Activated CD4-positive, alpha-beta T cell treated with anti-CD3 and anti-CD28 coated beads for 36 hours (primary cell): ENCODE measurements at regions not wholly inside any gene's neighbourhood (a gene's known extent, or its start where the extent isn't known, plus 50 kb on each side); places are given as distances from the start of the nearest gene placed in this dataset.
"Not testable (repeated sequence)": the region's sequence is repeated elsewhere in the genome, so short reads cannot be mapped to it uniquely, and the experiment has no call there.

Source experiments
- ATAC-seq: fragments of 200-7000 bp; cut with Tn5 transposase; one replicate; pipeline ENCODE4 v1.10.0; 2021; ENCODE audit warnings: mild to moderate bottlenecking, moderate library complexity
- CTCF ChIA-PET: fragments of 350-600 bp; sonication (Branson Sonifier 250); formaldehyde crosslinking; loops from one replicate; lab custom pipeline; 2021; ENCODE audit warnings: antibody characterized with exemption; lab: Charles Lee
- POLR2A ChIA-PET: fragments of 350-600 bp; sonication (Branson Sonifier 250); formaldehyde crosslinking; loops from one replicate; lab custom pipeline; 2021; ENCODE audit warnings: antibody characterized with exemption, inconsistent platforms; lab: Charles Lee
- DNase-seq: peaks from one replicate; pipeline ENCODE4 v3.0.0-alpha.2; 2020
- H3K27ac Mint-ChIP-seq: one replicate; pipeline ENCODE4 v1.8.0; 2021; ENCODE audit warnings: mixed read lengths
- H3K27me3 Mint-ChIP-seq: one replicate; pipeline ENCODE4 v1.8.0; 2021; ENCODE audit warnings: mixed read lengths
- H3K36me3 Mint-ChIP-seq: one replicate; pipeline ENCODE4 v1.8.0; 2021; ENCODE audit warnings: low read depth, mixed read lengths
- H3K4me1 Mint-ChIP-seq: one replicate; pipeline ENCODE4 v1.8.0; 2021; ENCODE audit warnings: mixed read lengths
- H3K4me3 Mint-ChIP-seq: one replicate; pipeline ENCODE4 v1.8.0; 2021; ENCODE audit warnings: mild to moderate bottlenecking, moderate library complexity, mixed read lengths
- H3K9me3 Mint-ChIP-seq: one replicate; pipeline ENCODE4 v1.8.0; 2021; ENCODE audit warnings: low read depth, mixed read lengths
- intact Hi-C, 2 experiments: fragments of 100-400 bp; cut with DNase I in 1 of 2; cut with micrococcal nuclease in 1 of 2; formaldehyde crosslinking; loops; one replicate each; pipeline versions ENCODE4 v1.14.2 to v1.15.1; 2022 to 2024; cut with DNase I, micrococcal nuclease

DNA sequence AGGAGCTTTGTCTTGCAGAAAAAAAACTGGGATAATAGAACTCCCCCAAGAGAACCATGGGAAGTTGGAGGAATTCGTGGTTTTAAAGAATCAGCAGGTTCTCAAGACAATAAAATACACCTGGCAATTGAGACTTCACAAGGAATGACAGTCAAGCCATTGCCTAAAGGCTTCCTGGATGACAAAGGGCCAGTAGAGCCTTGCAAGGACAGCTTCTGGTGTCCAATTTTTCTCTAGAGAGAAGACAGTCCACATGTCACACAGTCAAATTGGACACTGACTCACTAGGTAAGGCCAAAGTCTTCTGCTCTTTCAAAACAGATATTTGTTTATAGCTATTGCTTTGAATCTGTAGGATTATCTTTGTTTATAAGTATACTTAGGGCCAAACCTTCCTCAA, 80.3 kb upstream of the BMP5 start:
- Mint-ChIP-seq H3K9me3 (peaks cover 4% of the 10 kb centered on the region), H3K36me3 (no peaks in the 10 kb centered on the region), H3K4me1 (no peaks in the 10 kb centered on the region), H3K4me3 (no peak overlapping the region), H3K27me3 (no peaks in the 10 kb centered on the region), H3K27ac (no peak overlapping the region)
- ChIA-PET CTCF (interaction anchor here (1.0 kb wide), 1 partner anchor 9 kb away, joined by 4 read pairs; no protein-coding TSS in a partner anchor), POLR2A (no interaction called here)
- no peak for DNase-seq
- intact Hi-C loops = no loop called here
- no peak for ATAC-seq

DNA sequence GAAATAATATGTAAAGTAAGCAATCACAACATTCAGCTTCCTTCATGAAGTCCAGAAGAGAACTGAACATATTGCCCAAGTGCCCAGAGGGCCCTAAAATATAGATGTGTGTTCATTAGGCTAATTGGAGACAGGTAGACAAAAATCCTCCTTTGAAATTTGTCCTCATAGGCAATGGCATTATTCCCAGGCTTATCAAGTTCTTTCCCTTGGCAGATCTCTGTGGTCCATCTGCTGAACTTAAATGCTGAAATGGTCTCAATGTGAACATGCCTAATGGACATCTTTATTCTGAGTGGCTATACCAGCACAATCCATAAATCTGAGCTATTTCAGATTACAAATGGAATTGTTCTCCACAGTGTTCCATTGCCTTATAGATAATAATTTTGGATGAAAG, 79.0 kb upstream of the BMP5 start:
- POLR2A ChIA-PET = no interaction called here
- no peak overlapping the region for H3K27ac Mint-ChIP-seq
- no peaks in the 10 kb centered on the region for H3K4me1 Mint-ChIP-seq
- CTCF ChIA-PET = no interaction called here
- H3K4me3 Mint-ChIP-seq = no peak overlapping the region
- peaks cover 5% of the 10 kb centered on the region for H3K9me3 Mint-ChIP-seq
- ATAC-seq (no peak), DNase-seq (no peak)
- no peaks in the 10 kb centered on the region for H3K36me3 Mint-ChIP-seq
- intact Hi-C loops = no loop called here
- no peaks in the 10 kb centered on the region for H3K27me3 Mint-ChIP-seq

DNA sequence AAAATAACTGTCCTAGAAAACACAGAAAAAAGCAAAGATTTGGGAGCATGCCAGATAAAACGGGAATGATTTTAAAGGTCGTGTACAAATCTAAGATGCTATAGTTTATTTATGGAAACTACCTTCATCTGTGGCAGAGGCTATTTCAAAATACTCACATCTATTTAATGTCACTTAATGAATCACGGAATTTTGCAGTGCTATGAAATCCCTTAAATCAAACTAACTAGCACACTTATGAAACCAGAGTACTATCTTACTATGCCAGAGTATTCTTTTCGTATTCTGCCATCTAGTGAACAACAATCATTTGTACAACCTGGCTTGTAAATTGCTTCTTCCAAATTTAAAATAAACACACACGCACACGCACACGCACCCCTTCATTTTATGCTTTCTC, 77.9 kb upstream of the BMP5 start:
- Mint-ChIP-seq H3K4me3 (no peak overlapping the region), H3K4me1 (no peaks in the 10 kb centered on the region), H3K36me3 (no peaks in the 10 kb centered on the region), H3K27me3 (no peaks in the 10 kb centered on the region), H3K27ac (no peak overlapping the region), H3K9me3 (peaks cover 6% of the 10 kb centered on the region)
- intact Hi-C loops = no loop called here
- ATAC-seq (no peak), DNase-seq (no peak)
- CTCF ChIA-PET = no interaction called here
- POLR2A ChIA-PET = no interaction called here

DNA sequence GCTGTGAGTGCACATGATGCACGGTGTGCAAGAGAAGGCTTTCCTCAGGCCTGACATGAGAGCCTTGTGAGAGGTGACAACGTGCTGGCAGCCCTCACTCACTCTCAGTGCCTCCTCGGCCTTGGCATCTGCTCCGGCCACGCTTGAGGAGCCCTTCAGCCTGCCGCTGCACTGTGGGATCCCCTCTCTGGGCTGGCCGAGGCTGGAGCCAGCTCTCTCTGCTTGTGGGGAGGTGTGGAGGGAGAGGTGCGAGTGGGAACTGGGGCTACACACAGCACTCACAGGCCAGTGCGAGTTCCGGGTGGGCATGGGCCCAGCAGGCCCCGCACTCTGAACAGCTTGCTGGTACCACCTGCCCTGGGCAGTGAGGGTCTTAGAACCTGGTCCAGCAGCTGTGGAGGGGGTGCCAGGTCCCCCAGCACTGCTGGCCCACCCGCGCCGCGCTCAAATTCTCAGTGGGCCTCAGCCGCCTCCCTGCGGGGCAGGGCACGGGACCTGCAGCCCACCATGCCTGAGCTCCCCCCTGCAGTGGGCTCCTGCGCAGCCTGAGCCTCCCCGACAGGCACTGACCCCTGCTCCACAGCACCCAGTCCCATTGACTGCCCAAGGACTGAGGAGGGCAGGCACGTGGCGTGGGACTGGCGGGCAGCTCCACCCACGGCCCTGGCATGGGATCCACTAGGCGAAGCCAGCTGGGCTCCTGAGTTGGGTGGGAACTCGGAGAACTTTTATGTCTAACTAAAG, 74.9 kb upstream of the BMP5 start:
- H3K36me3 Mint-ChIP-seq = no peaks in the 10 kb centered on the region
- POLR2A ChIA-PET = no interaction called here

DNA sequence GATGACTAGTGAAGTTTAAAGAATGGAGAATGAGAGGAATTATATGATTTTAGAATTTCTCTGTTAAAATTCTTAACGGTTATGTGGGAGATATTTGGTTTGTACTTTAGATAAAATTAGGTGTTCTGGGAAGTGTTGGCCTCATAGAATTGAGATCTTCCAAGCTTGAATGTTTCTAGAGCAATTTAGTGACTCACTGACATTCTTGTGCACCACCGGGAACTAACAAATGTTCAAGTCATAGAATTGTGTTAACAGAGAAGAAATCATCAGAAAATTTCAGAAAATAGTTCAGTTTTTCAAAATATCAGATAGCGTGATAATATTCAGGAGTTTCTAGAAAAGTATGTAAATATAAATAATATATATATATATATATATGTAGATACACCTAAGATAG, 67.9 kb upstream of the BMP5 start:
- ATAC-seq = no peak
- CTCF ChIA-PET = no interaction called here
- H3K27ac Mint-ChIP-seq = no peak overlapping the region
- no peaks in the 10 kb centered on the region for H3K27me3 Mint-ChIP-seq
- H3K4me1 Mint-ChIP-seq = no peaks in the 10 kb centered on the region
- intact Hi-C loops = no loop called here
- no peaks in the 10 kb centered on the region for H3K36me3 Mint-ChIP-seq
- H3K4me3 Mint-ChIP-seq = no peak overlapping the region
- POLR2A ChIA-PET = no interaction called here
- no peak for DNase-seq
- peaks cover 3% of the 10 kb centered on the region for H3K9me3 Mint-ChIP-seq

More for the DNA sequence above, 74.9 kb upstream of the BMP5 start:
- Mint-ChIP-seq H3K27ac (no peak overlapping the region), H3K4me1 (no peaks in the 10 kb centered on the region), H3K27me3 (no peaks in the 10 kb centered on the region), H3K4me3 (no peak overlapping the region), H3K9me3 (peaks cover 6% of the 10 kb centered on the region)
- intact Hi-C loops = no loop called here
- ATAC-seq (no peak), DNase-seq (no peak)
- CTCF ChIA-PET = interaction anchor here (0.8 kb wide), 1 partner anchor 764 kb away, joined by 5 read pairs; no protein-coding TSS in a partner anchor

DNA sequence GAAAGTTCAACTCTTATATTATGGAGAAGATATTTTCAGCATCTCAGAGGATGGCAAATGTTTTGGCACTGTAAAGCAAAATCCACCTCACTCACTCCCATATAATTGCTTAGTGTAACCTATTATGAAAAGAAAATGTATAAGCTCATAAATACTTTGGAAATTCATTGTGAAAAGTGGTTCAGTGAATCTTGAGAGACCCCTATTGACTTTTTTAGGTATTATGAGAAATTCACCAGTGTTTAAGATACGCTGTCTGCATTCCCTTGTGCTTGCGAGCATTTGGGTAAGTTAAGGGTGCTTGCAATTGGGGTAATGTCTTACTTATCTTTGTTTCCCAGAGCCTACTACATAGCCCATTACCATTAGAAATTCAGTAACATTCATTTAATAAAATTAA, 66.3 kb upstream of the BMP5 start:
- ChIA-PET CTCF (no interaction called here), POLR2A (no interaction called here)
- H3K27ac Mint-ChIP-seq = no peak overlapping the region
- intact Hi-C loops = no loop called here
- no peaks in the 10 kb centered on the region for H3K4me1 Mint-ChIP-seq
- ATAC-seq = no peak
- H3K9me3 Mint-ChIP-seq = peaks cover 3% of the 10 kb centered on the region
- no peaks in the 10 kb centered on the region for H3K27me3 Mint-ChIP-seq
- DNase-seq = no peak
- no peaks in the 10 kb centered on the region for H3K36me3 Mint-ChIP-seq
- H3K4me3 Mint-ChIP-seq = no peak overlapping the region

DNA sequence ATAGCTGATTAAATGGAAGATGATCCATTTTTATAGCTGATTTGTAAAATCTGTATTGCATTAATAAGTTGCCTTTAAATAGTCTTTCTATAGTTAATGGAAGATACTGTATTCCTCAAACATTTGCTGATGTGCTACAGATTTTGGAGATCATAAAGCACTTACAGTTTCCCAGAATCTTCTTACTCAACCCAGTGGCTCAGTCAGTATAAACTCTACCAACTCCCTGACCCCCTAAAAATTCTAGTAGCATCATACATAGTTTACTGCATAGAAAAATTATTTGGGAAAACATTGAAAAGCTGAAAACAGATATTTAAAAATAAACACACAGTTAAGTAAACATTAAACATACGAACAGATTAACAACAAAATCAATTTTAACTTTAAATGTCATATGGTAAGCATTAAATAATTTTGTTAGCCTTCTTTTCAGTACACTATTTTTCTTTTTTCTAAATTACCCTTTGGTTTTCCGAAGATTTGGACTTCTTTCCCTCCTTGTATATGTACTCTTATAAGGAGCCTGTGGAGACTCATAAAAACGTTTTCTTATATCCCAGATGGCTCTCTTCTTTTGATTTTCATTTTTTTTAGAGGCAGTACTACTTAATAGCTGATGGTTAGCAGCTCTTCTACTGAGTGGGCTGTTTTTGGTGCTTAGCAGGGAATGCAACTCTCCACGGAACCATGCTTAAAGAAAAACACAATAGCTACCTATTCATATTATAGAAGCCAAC, 62.7 kb upstream of the BMP5 start:
- POLR2A ChIA-PET = no interaction called here
- H3K27ac Mint-ChIP-seq = no peak overlapping the region
- CTCF ChIA-PET = interaction anchor here (0.7 kb wide), 1 partner anchor 25 kb away, joined by 3 read pairs; no protein-coding TSS in a partner anchor
- peaks cover 10% of the 10 kb centered on the region for H3K9me3 Mint-ChIP-seq
- intact Hi-C loops = no loop called here
- H3K36me3 Mint-ChIP-seq = no peaks in the 10 kb centered on the region
- no peaks in the 10 kb centered on the region for H3K4me1 Mint-ChIP-seq
- no peak overlapping the region for H3K4me3 Mint-ChIP-seq
- ATAC-seq = no peak
- no peaks in the 10 kb centered on the region for H3K27me3 Mint-ChIP-seq
- no peak for DNase-seq

DNA sequence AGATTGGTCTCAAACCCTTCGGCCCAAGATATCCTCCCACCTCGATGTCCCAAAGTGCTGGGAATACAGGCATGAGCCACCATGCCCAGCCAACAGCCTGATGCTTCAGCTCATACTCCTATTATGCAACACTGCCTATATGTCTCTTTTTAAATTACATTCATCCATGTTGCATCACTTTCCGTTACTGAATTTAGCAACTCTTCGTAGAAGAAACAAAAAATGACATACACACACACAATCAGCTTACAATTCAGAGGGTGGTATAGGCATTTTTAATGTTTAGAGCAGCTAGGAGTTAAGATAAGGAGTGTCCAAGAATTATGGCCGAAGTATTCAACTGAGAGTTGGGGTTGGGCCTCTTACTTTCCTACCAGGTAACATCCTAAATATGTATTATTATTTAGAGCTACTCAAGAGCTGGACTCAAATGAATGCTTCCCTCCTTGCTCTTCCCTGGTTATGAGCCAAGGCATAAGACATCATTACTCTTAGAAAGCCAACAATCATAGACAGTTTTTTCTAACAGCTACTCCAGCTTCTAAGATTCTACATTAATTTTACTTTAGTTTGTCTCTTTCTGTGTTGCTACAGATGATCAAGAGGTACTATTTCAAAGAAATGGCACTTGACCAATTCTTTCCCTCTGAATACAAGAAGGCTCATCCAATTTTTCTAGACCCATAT, 62.0 kb upstream of the BMP5 start:
- ChIA-PET CTCF (interaction anchor here (0.7 kb wide), 1 partner anchor 26 kb away, joined by 3 read pairs; no protein-coding TSS in a partner anchor), POLR2A (no interaction called here)
- H3K27ac Mint-ChIP-seq = no peak overlapping the region
- ATAC-seq = no peak
- DNase-seq = no peak
- H3K9me3 Mint-ChIP-seq = peaks cover 10% of the 10 kb centered on the region
- no peak overlapping the region for H3K4me3 Mint-ChIP-seq
- intact Hi-C loops = no loop called here
- H3K4me1 Mint-ChIP-seq = no peaks in the 10 kb centered on the region
- no peaks in the 10 kb centered on the region for H3K36me3 Mint-ChIP-seq
- H3K27me3 Mint-ChIP-seq = no peaks in the 10 kb centered on the region

DNA sequence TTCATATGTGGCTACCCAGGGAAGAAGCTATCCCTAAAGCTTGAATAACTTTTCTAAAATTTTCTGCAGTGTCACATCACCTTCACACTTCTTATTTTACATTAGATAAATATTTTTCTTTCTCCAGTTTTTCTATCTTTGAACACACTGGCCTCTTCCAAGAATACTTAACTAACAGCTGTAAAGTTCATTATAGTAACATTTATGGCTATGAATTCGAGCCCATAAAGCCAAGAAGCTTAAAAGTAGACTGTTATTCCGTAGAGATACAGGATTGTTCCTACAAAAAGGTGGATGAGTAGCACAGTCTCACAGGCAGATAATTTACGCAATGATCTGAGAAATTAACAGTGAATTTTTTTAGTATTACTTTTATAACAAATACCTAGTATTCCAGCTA, 55.7 kb upstream of the BMP5 start:
- H3K27me3 Mint-ChIP-seq = no peaks in the 10 kb centered on the region

DNA sequence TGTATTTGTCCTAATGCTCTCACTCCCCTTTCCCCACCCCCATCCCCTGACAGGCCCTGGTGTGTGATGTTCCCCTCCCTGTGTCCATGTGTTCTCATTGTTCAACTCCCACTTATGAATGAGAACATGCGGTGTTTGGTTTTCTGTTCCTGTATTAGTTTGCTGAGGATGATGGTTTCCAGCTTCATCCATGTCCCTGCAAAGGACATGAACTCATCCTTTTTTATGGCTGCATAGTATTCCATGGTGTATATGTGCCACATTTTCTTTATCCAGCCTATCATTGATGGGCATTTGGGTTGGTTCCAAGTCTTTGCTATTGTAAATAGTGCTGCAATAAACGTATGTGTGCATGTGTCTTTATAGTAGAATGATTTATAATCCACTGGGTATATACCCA, 52.3 kb upstream of the BMP5 start:
- H3K36me3 Mint-ChIP-seq, H3K4me1 Mint-ChIP-seq, POLR2A ChIA-PET: not testable (repeated sequence)

More for the DNA sequence above, 55.7 kb upstream of the BMP5 start:
- Mint-ChIP-seq H3K36me3 (no peaks in the 10 kb centered on the region), H3K4me1 (no peaks in the 10 kb centered on the region), H3K9me3 (peaks cover 11% of the 10 kb centered on the region), H3K27ac (no peak overlapping the region), H3K4me3 (no peak overlapping the region)
- ATAC-seq = no peak
- no peak for DNase-seq
- intact Hi-C loops = no loop called here
- ChIA-PET POLR2A (no interaction called here), CTCF (no interaction called here)

DNA sequence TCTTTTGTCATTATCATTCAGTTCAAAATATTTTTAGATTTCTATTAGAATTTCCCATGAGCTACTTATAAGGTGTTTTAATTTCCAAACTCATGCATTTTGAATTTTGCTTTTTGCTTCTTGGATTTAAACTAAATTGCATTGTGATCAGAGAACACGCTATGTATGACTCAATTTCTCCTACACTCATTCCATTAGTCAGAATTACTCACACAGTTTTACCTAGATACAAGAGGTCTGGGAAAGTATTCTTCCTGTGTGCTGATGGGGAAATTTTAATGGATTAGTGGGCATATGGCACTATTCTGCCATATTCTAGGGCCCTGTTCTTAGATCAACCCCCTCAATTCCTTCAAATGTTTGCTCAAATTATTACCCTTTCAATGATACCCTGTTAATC, 49.9 kb upstream of the BMP5 start:
- Mint-ChIP-seq H3K27me3 (no peaks in the 10 kb centered on the region), H3K4me3 (no peak overlapping the region), H3K4me1 (no peaks in the 10 kb centered on the region), H3K36me3 (no peaks in the 10 kb centered on the region), H3K27ac (no peak overlapping the region), H3K9me3 (peaks cover 5% of the 10 kb centered on the region)
- DNase-seq = no peak
- intact Hi-C loops = no loop called here
- POLR2A ChIA-PET = no interaction called here
- ATAC-seq = no peak
- CTCF ChIA-PET = no interaction called here

More for the DNA sequence above, 52.3 kb upstream of the BMP5 start:
- DNase-seq, H3K4me3 Mint-ChIP-seq, CTCF ChIA-PET, H3K27me3 Mint-ChIP-seq, H3K9me3 Mint-ChIP-seq, H3K27ac Mint-ChIP-seq, ATAC-seq, intact Hi-C loops: not testable (repeated sequence)
